Activated naive CD4-positive, alpha-beta T cell treated with anti-CD3 and anti-CD28 coated beads, Interleukin-2, amount 50 U/mL, for 72 hours (primary cell): ENCODE measurements at regions not wholly inside any gene's neighbourhood (a gene's known extent, or its start where the extent isn't known, plus 50 kb on each side); places are given as distances from the start of the nearest gene placed in this dataset.
"Not testable (repeated sequence)": the region's sequence is repeated elsewhere in the genome, so short reads cannot be mapped to it uniquely, and the experiment has no call there.

Source experiments
- ATAC-seq, 2 donors: fragments of 150-1000 bp; cut with Tn5 transposase; 2 replicates each; pipeline ENCODE4 v1.10.0; 2021; ENCODE audit warnings: mild to moderate bottlenecking in 2 of 2, moderate library complexity in 2 of 2
- DNase-seq, 2 donors: peaks; one replicate each; pipeline ENCODE4 v3.0.0; 2021 to 2022; ENCODE audit warnings: low spot score in 2 of 2
- H3K27ac Mint-ChIP-seq, 2 donors: one replicate each; pipeline ENCODE4 v1.8.0; 2022; ENCODE audit warnings: mild to moderate bottlenecking in 2 of 2, mixed read lengths in 2 of 2
- H3K36me3 Mint-ChIP-seq, 2 donors: one replicate each; pipeline ENCODE4 v1.8.0; 2022; ENCODE audit warnings: mixed read lengths in 2 of 2
- H3K9me3 Mint-ChIP-seq, 2 donors: one replicate each; pipeline ENCODE4 v1.8.0; 2022; ENCODE audit warnings: mixed read lengths in 2 of 2

DNA sequence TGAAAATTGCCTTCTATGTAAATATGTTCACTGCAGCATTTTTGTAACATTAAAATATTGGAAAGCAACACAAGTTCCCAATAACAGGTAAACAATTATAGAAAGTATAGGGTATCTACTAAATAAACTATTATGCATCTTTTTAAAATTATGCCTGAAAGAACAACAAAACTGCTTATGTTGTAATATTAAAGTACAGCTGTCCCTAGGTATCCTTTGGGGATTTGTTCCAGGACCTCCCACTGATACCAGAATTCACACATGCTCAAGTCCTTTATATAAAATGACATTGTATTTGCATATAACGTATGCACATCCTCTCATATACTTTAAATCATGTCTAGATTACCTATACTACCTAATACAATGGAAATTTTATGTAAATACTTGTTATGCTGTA is 121.8 kb upstream of the TNFSF4 start:
- no peak for DNase-seq
- H3K9me3 Mint-ChIP-seq, result peaks cover 4% of the 10 kb centered on the region in 2 donors
- ATAC-seq, result no peak
- H3K27ac Mint-ChIP-seq, result no peak overlapping the region
- H3K36me3 Mint-ChIP-seq, result peaks cover 8 to 20% of the 10 kb centered on the region in 2 donors

DNA sequence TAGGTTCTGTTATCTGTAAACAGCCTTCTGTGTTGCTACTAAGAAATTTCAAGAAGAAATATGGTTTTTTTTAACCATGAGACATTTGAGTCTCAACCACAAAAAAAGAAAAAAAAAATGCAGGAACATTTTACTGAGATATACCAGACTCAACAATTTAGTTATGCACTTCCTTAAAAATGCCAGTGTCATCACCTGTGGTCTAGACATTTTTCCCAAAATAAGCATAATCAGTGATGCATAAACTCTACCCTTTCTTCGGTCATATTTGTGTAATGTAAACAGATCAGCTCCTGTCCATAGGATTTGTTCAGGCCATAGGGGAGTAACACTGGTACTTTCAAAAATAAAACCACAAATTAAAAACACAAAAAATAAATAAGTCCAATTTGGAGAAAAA is 122.6 kb upstream of the TNFSF4 start:
- ATAC-seq, result no peak
- Mint-ChIP-seq H3K36me3 (peaks cover under 1 to 13% of the 10 kb centered on the region in 2 donors), H3K9me3 (no peaks in the 10 kb centered on the region), H3K27ac (no peak overlapping the region)
- no peak for DNase-seq

DNA sequence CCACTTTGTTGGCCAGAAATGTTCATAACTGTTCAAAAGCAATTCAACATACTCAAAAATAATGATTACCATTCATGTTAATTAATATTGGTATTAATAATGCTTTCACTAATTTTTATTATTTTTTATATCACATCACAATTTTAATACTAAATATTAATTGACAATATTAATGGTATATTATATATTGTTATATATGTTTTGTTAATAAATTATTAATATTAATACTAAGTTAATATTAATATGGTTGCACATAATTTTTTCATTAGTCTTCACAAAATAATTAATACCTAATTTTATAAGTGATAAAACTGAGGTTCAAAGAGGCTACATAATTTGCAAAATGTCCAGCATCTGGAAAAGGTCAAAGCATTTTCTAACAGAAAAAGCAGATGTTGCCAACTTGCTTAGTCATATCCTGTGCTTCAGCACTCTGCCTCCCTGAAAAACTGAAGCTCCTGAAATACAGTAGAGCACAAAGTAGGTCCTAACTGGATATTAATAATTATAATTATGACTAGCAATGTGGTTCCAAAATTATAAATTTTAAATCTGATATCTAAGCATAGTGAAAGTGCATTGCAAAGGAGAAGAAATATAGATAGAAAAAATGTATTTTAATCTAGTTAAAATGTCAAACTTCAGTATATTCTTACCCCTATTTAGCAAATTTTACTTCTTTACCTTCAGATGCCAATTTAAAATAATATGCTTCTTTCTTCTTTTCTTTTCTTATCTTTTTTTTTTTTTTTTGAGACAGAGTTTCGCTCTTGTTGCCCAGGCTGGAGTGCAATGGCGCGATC is 123.2 kb upstream of the TNFSF4 start:
- Mint-ChIP-seq H3K27ac (peak overlapping the region; percentile 69 to 79), H3K36me3 (peaks cover 0 to 7% of the 10 kb centered on the region in 2 donors), H3K9me3 (no peaks in the 10 kb centered on the region)
- no peak for ATAC-seq
- DNase-seq, result no peak

DNA sequence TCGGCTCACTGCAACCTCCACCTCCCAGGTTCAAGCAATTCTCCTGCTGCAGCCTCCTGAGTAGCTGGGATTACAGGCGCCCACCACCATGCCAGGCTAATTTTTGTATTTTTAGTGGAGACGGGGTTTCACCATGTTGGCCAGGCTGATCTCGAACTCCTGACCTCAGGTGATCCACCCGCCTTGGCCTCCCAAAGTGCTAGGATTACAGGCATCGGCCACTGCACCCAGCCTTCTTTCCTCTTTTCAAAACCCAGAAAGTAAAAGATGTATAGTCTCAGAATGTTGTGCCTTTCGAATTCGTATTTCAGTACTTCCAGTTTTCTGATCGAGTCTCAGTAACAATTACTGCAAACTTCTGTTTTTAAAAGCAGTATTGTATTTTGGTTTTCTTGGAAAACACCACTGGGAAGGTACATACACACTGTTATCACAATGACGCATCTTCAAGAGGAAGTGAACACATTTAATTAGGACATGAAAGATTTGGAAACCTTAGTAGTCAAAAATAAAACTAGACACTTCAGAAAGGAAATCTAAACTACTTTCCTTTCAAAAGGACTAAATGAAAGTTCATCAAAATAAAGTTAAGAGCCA is 123.9 kb upstream of the TNFSF4 start:
- H3K9me3 Mint-ChIP-seq, DNase-seq, H3K36me3 Mint-ChIP-seq: not testable (repeated sequence)
- H3K27ac Mint-ChIP-seq, result peak overlapping the region; percentile 69 to 79
- peak; percentile 34 to 83 for ATAC-seq

DNA sequence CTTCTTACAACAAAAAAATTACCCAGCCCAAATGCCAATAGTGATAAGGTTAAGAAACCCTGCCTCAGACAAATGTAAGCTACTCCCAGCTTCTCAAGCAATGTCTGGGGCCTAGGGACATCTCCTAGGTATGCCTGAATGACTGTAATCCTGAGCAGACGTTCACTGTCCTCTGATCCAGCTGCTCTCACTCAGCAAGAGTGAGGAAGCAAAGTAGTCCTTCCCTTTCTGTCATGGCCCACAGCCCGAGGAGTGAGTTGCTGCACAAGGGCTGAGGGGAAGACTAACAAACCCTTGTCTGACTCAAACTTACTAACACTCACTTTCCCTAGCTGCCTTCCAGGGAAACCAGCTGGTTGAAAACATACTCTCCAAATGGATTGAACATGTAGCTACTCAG is 124.9 kb upstream of the TNFSF4 start:
- Mint-ChIP-seq H3K9me3 (no peaks in the 10 kb centered on the region), H3K36me3 (no peaks in the 10 kb centered on the region), H3K27ac (no peak overlapping the region)
- DNase-seq (no peak), ATAC-seq (no peak)

DNA sequence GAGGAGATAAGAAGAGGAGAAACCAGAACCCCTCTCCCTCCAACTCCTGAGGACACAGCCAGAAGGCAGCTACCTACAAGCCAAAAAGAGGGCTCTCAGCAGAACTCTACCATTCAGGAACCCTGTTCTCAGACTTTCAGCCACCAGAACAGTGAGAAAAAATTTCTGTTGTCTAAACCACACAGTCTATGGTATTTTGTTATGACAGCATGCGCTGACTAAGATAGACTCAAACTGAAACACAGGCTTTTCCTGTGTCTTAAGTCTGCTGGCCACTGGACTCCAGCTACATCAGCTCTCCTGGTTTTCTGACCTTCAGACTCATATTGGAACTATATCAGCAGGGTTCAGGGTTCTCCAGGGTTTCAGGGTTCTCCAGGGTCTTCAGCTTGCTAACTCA is 126.5 kb upstream of the TNFSF4 start:
- no peaks in the 10 kb centered on the region for H3K9me3 Mint-ChIP-seq
- DNase-seq (no peak), ATAC-seq (peak; percentile 69 to 86)
- no peaks in the 10 kb centered on the region for H3K36me3 Mint-ChIP-seq
- H3K27ac Mint-ChIP-seq, result no peak overlapping the region

DNA sequence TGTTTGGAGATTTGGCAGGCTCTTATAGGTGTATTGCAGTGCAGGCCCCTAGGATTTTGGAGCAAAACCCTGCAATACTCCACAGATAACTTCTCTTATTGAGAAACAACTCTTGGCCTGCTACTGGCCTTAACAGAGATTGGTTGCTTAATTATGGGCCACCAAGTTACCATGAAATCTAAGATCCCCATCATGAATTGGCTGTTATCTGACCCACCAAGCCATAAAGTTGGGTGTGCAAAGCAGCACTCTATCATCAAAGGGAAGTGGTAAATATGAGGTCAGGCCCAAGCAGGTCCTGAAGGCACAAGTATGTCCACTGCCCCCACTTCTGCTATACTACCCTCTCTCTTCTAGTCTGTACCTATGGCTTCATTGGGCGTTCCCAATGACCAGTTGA is 130.0 kb upstream of the TNFSF4 start:
- Mint-ChIP-seq H3K27ac (no peak overlapping the region), H3K36me3 (no peaks in the 10 kb centered on the region), H3K9me3 (no peaks in the 10 kb centered on the region)
- DNase-seq (no peak), ATAC-seq (no peak)

DNA sequence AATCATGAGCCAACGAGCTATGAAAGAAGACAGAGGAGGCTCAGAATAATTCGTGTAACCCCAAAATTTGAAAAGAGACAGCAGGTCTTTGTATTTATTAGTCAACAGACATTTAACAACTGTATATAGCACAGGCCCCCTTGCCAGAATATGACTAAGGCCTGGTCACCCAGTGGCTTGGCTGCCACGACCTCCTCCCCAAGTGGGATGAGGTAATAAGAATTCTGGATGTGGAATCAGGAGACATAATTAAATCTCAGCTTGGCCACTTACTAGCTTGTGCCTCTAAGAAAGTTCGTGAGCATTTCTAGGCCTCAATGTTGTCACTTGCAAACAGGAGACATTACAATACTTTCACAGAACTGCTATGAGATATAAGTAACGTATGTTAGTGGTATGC is 134.2 kb upstream of the TNFSF4 start:
- peaks cover 0 to 3% of the 10 kb centered on the region in 2 donors for H3K9me3 Mint-ChIP-seq
- DNase-seq (no peak), ATAC-seq (no peak)
- H3K27ac Mint-ChIP-seq, result no peak overlapping the region
- H3K36me3 Mint-ChIP-seq, result peaks cover 0 to 6% of the 10 kb centered on the region in 2 donors

DNA sequence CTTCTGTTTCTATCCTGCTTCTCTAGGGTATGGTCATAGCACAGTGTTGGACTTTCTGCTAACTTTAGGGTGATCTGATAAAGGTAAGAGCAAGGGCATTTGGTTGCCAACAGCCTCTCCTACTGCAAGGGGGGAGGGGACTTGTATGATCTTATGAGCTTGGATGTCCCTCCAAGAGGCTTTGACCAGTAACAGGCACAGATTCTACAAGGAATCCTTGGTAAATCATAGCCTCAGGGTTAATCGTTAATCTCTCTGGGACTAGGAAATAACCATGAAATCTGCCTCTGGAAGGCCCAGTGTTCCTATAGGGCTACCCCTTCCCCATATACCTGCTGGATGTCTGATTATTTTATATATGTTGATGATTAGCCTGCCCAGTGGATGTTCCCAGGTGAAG is 134.8 kb upstream of the TNFSF4 start:
- ATAC-seq (no peak), DNase-seq (no peak)
- H3K27ac Mint-ChIP-seq, result no peak overlapping the region
- H3K36me3 Mint-ChIP-seq, result peaks cover 0 to 6% of the 10 kb centered on the region in 2 donors
- H3K9me3 Mint-ChIP-seq, result peaks cover 0 to 3% of the 10 kb centered on the region in 2 donors

DNA sequence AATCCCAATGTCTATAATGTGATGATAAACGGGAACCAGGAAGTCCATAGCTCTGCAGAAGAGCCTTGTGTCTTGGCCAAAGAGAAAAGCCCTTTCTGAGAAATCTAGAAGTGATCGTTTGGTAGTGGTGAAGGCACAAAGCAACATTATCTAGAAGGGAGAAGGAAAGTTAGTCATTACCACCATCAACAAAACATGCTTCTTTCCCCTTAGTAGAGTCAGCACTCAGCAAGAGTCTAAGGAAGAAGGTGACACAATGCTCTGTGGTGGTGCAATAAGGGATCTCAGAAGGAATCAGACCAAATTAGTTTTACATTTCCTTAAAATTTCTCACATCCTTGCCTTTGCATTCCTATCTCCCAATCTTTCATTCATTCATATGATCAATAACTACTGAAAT is 134.4 kb upstream of the PRDX6 start:
- no peak overlapping the region for H3K27ac Mint-ChIP-seq
- no peak for DNase-seq
- peaks cover 0 to 3% of the 10 kb centered on the region in 2 donors for H3K9me3 Mint-ChIP-seq
- no peak for ATAC-seq
- peaks cover 0 to 6% of the 10 kb centered on the region in 2 donors for H3K36me3 Mint-ChIP-seq

DNA sequence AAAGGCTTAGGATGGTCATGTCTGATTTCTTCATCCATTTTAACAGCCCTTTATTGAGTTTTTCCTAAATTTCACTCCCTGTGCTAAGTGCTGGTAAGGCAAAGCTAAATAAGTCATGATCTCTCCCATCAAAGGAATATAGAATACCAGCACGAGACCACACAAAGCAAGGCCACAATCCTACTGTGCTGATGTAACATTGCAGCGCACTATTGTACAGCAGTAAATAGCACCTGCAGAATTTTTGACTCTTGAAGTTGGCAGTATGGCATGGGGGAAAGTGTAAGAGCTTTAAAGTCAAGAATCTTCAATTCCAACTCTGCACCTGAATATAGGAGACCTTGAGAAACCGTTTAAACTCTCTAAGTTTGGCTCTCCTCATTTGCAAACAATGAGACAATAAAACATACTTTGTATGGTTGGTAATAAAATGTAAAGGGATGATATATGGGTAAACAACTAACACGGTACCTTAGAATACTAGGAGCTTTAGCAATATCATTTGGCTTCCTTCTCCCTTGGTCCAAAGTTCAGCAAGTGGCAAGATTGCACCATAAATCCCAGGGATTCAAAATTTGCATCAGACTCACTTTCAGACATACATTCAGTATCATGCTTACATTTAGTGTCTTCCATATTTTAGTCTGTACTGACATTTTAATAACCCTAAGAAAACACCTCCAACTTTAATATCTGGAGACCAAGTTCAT is 132.9 kb upstream of the PRDX6 start:
- H3K27ac Mint-ChIP-seq, result no peak overlapping the region
- DNase-seq, result no peak
- no peak for ATAC-seq
- H3K9me3 Mint-ChIP-seq, result peaks cover 0 to 3% of the 10 kb centered on the region in 2 donors
- H3K36me3 Mint-ChIP-seq, result peaks cover 0 to 11% of the 10 kb centered on the region in 2 donors

DNA sequence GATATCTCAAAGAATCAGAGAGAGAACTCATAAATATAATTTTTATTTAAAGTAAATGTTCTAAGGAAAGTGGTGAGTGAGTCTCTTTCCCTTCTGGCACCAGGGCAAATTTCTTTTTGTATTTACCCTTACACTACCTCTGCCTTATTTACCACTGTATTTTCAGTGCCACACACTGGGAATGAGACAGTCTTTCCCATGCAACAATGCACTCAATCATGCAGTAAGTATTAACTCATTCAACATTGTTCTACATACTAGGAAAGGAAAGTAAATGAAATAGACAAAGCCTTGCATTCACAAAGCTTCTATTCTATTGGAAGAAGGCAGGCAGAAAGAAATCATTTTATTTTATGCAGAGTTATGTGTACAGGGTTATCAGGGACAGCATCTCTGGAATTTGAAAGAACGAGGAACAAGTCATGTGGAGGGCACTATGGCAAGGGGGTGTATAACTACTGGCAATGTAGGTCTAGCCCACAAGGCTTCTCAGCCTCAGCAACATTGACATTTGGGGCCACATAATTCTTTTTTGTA is 129.8 kb upstream of the PRDX6 start:
- Mint-ChIP-seq H3K9me3 (peaks cover 3 to 14% of the 10 kb centered on the region in 2 donors), H3K36me3 (peaks cover 12 to 27% of the 10 kb centered on the region in 2 donors), H3K27ac (no peak overlapping the region)
- ATAC-seq (no peak), DNase-seq (no peak)

DNA sequence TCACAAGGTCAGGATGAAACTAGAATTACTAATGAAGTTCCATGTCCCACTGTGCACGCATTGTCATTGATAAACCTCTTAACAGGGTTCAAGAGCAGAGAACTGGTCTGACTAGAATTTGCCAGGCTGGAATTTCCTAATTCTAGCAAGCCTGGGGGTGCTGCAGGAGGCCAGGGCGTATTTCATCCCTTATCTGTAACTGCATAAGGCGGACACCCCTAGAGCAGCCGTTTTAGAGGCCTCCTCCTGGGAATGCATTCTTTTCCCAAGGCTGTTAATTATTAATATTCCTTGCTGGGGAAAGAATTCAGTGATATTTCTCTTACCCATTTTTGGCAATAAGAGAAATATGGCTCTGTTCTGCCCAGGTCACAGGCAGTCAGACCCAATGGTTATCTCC is 124.5 kb upstream of the PRDX6 start:
- not testable (repeated sequence) for ATAC-seq, DNase-seq, H3K27ac Mint-ChIP-seq
- peaks cover 13 to 22% of the 10 kb centered on the region in 2 donors for H3K9me3 Mint-ChIP-seq
- H3K36me3 Mint-ChIP-seq, result peaks cover 30 to 36% of the 10 kb centered on the region in 2 donors

DNA sequence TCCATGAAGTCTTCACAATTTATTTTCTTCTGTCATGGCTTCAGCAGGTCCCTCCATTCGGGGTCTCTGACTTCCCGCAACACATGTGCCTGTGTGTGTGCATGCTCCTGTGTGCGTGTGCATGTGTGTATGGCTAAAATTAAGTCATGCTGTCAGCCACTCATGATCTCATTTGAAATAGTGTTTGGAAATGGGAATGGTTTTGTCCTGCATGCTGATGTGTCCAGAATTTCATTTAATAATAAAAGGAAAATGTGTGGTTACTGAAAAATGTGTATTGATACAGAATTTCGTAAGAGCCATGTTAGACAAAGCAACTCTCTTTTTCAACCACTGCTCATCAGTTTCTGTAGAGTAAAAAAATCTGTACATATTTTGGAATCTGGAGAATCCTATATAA is 123.8 kb upstream of the PRDX6 start:
- ATAC-seq (no peak), DNase-seq (no peak)
- Mint-ChIP-seq H3K9me3 (peaks cover 13 to 22% of the 10 kb centered on the region in 2 donors), H3K27ac (no peak overlapping the region), H3K36me3 (peaks cover 30 to 32% of the 10 kb centered on the region in 2 donors)

DNA sequence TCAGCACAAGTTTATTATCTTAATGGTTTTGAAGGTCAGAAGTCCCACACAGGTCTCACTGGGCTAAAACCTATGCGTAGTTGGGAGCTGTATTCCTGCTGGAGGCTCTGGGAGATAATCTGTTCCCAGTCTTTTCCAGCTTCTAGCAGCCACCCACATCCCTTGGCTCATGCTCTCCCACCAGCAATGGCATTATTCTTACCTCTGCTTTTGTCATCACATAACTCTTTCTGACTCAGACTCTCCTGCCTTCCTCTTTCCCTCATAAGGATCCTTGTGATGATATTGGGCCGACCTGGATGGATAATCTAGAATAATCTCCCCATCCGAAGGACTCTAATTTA is 122.2 kb upstream of the PRDX6 start:
- ATAC-seq (no peak), DNase-seq (no peak)
- H3K27ac Mint-ChIP-seq, result no peak overlapping the region
- peaks cover 31 to 35% of the 10 kb centered on the region in 2 donors for H3K36me3 Mint-ChIP-seq
- H3K9me3 Mint-ChIP-seq, result peaks cover 13 to 22% of the 10 kb centered on the region in 2 donors

DNA sequence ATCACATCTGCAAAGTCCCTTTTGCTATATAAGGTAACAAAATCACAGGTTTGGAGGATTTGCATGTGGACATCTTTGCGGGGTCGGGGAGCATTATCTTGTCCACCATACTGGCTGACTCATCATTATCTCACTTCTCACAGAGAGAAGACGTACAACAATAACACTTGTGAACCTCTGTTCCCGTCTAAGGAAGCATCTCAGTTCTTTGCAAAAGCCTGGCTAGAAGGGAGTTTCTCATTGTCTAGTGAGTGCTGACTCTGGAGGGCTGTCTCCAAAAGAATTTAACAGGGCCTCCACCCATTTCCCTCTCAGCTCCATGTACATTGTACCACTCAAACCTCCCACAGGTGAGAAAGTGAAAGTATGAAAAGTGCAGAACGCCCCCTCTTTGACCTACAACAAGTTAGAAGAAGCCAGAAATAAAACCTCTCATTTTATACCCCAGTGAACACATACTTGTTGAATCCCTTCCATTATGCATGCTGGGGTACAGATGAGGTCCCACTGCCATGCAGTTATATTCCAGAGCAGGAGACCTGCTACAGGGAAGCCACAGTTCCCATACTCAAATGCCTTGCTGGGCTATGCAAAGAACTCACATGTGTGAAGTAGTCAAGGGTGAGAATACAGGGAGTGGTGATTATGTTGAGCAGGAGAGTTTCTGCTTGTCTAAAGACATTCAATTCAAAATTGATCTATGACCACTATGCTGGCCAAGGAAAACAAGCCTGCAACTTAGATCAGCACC is 121.7 kb upstream of the PRDX6 start:
- H3K9me3 Mint-ChIP-seq, result peaks cover 13 to 22% of the 10 kb centered on the region in 2 donors
- peak in 1 of 2 donors; percentile 47 for ATAC-seq
- H3K27ac Mint-ChIP-seq, result peak overlapping the region in 1 of 2 donors; percentile 12
- DNase-seq, result no peak
- peaks cover 31 to 35% of the 10 kb centered on the region in 2 donors for H3K36me3 Mint-ChIP-seq
